Trophoblast cell (in vitro differentiated cells and primary cell): ENCODE measurements at regions not wholly inside any gene's neighbourhood (a gene's known extent, or its start where the extent isn't known, plus 50 kb on each side); places are given as distances from the start of the nearest gene placed in this dataset.

Experiments used
- DNase-seq, 2 donors: peaks; one replicate each; pipeline ENCODE4 v3.0.0-alpha.2; 2016
- H2AFZ ChIP-seq: 2 replicates; pipeline ENCODE4 v1.6.1; 2013; ENCODE audit warnings: low read length, moderate library complexity, mild to moderate bottlenecking; ENCODE audit not compliant: insufficient read depth, poor library complexity
- H2AK5ac ChIP-seq: 2 replicates; pipeline ENCODE4 v1.6.1; 2013; ENCODE audit warnings: mild to moderate bottlenecking, low read length
- H2BK120ac ChIP-seq: 2 replicates; pipeline ENCODE4 v1.6.1; 2013; ENCODE audit warnings: low read length, mild to moderate bottlenecking, moderate library complexity; ENCODE audit not compliant: insufficient read depth, poor library complexity
- H2BK12ac ChIP-seq: 2 replicates; pipeline ENCODE4 v1.6.1; 2013; ENCODE audit warnings: mild to moderate bottlenecking, low read length, moderate library complexity
- H2BK5ac ChIP-seq: 2 replicates; pipeline ENCODE4 v1.6.1; 2013; ENCODE audit warnings: low read length, low read depth, moderate library complexity, mild to moderate bottlenecking; ENCODE audit not compliant: poor library complexity
- H3K14ac ChIP-seq: 2 replicates; pipeline ENCODE4 v1.6.1; 2013; ENCODE audit warnings: mild to moderate bottlenecking, low read length
- H3K18ac ChIP-seq: 2 replicates; pipeline ENCODE4 v1.6.1; 2013; ENCODE audit warnings: mild to moderate bottlenecking, low read length
- H3K23ac ChIP-seq: 2 replicates; pipeline ENCODE4 v1.6.1; 2013; ENCODE audit warnings: low read length
- H3K27ac ChIP-seq: 2 replicates; pipeline ENCODE4 v1.5.1; 2013; ENCODE audit warnings: low read depth, mild to moderate bottlenecking, inconsistent platforms, low read length, moderate library complexity
- H3K27me3 ChIP-seq: 2 replicates; pipeline ENCODE4 v1.6.1; 2013; ENCODE audit warnings: inconsistent platforms, mild to moderate bottlenecking, low read length, moderate library complexity; ENCODE audit not compliant: insufficient read depth
- H3K36me3 ChIP-seq, 2 experiments: 1 replicate in 1 of 2; 2 replicates in 1 of 2; pipeline ENCODE4 v1.6.1; 2013; ENCODE audit warnings: low read length in 2 of 2, mild to moderate bottlenecking in 2 of 2, moderate library complexity in 1 of 2; ENCODE audit not compliant: insufficient read depth in 2 of 2, control insufficient read depth in 1 of 2
- H3K4ac ChIP-seq: 2 replicates; pipeline ENCODE4 v1.6.1; 2013; ENCODE audit warnings: low read depth, mild to moderate bottlenecking, low read length, moderate library complexity
- H3K4me1 ChIP-seq, 2 experiments: 1 replicate in 1 of 2; 2 replicates in 1 of 2; pipeline ENCODE4 v1.6.1; 2013; ENCODE audit warnings: low read length in 2 of 2, mild to moderate bottlenecking in 2 of 2, moderate library complexity in 1 of 2; ENCODE audit not compliant: insufficient read depth in 2 of 2, control insufficient read depth in 1 of 2
- H3K4me2 ChIP-seq: 2 replicates; pipeline ENCODE4 v1.6.1; 2013; ENCODE audit warnings: inconsistent platforms, mild to moderate bottlenecking, low read length, moderate library complexity
- H3K4me3 ChIP-seq: 2 replicates; pipeline ENCODE4 v1.5.1; 2013; ENCODE audit warnings: mild to moderate bottlenecking, low read depth, low read length, inconsistent platforms
- H3K79me1 ChIP-seq: one replicate; pipeline ENCODE4 v1.6.1; 2013; ENCODE audit warnings: low read length
- H3K79me2 ChIP-seq: 2 replicates; pipeline ENCODE4 v1.6.1; 2013; ENCODE audit warnings: low read length, mild to moderate bottlenecking; ENCODE audit not compliant: control insufficient read depth, insufficient read depth, poor library complexity
- H3K9ac ChIP-seq: 2 replicates; pipeline ENCODE4 v1.6.1; 2013; ENCODE audit warnings: mild to moderate bottlenecking, low read length
- H3K9me3 ChIP-seq: 2 replicates; pipeline ENCODE4 v1.6.1; 2013; ENCODE audit warnings: low read depth, mild to moderate bottlenecking, control low read depth, inconsistent platforms, low read length; ENCODE audit not compliant: insufficient read depth
- H4K12ac ChIP-seq: 2 replicates; pipeline ENCODE4 v1.6.1; 2013; ENCODE audit warnings: low read depth, mild to moderate bottlenecking, low read length, moderate library complexity
- H4K8ac ChIP-seq: 2 replicates; pipeline ENCODE4 v1.6.1; 2013; ENCODE audit warnings: low read depth, mild to moderate bottlenecking, low read length, moderate library complexity
- H4K91ac ChIP-seq: one replicate; pipeline ENCODE4 v1.6.1; 2013; ENCODE audit warnings: low read depth, mild to moderate bottlenecking, low read length, moderate library complexity
- WGBS: extraction: QIAGEN DNeasy Blood & Tissue Kit; methylation state at CpG from one replicate; pipeline ENCODE4 v1.1.7; 2013; ENCODE audit warnings: missing lambda C conversion rate; ENCODE audit not compliant: insufficient read length, insufficient coverage; ENCODE audit errors: extremely low coverage; 5-methylcytosine and 5-hydroxymethylcytosine counted together

GRCh38 chr11:103749158-103749557 lies 287.3 kb upstream of the DDI1 start:
- WGBS = no CpG with 5 or more reads among the region's 1 CpG
- no peak overlapping the region for H3K27ac ChIP-seq

GRCh38 chr11:103768816-103769215 lies 267.6 kb upstream of the DDI1 start:
- H4K91ac ChIP-seq = no peak overlapping the region
- H3K4me2 ChIP-seq = no peak overlapping the region
- no peak overlapping the region for H2BK5ac ChIP-seq
- no peak overlapping the region for H3K14ac ChIP-seq
- H3K4me3 ChIP-seq = no peak overlapping the region
- no peaks in the 10 kb centered on the region for H3K36me3 ChIP-seq
- H4K12ac ChIP-seq = no peak overlapping the region
- H4K8ac ChIP-seq = no peak overlapping the region
- no peak for DNase-seq
- no peak overlapping the region for H3K27ac ChIP-seq
- H3K79me1 ChIP-seq = no peaks in the 10 kb centered on the region
- H2AK5ac ChIP-seq = no peak overlapping the region
- H2BK12ac ChIP-seq = no peak overlapping the region
- no peaks in the 10 kb centered on the region for H3K4me1 ChIP-seq
- H3K9ac ChIP-seq = no peak overlapping the region
- no peak overlapping the region for H2AFZ ChIP-seq
- no peaks in the 10 kb centered on the region for H3K9me3 ChIP-seq
- H3K23ac ChIP-seq = no peak overlapping the region
- H3K79me2 ChIP-seq = no peaks in the 10 kb centered on the region
- no peak overlapping the region for H3K18ac ChIP-seq
- H3K4ac ChIP-seq = no peak overlapping the region
- no peaks in the 10 kb centered on the region for H3K27me3 ChIP-seq
- H2BK120ac ChIP-seq = no peak overlapping the region

More at GRCh38 chr11:103749158-103749557, 287.3 kb upstream of the DDI1 start:
- no peak for DNase-seq
- H3K79me2 ChIP-seq = no peaks in the 10 kb centered on the region
- no peaks in the 10 kb centered on the region for H3K27me3 ChIP-seq
- no peak overlapping the region for H4K12ac ChIP-seq
- H3K9me3 ChIP-seq = no peaks in the 10 kb centered on the region
- no peaks in the 10 kb centered on the region for H3K79me1 ChIP-seq
- H2AFZ ChIP-seq = no peak overlapping the region
- no peaks in the 10 kb centered on the region for H3K4me1 ChIP-seq
- H2AK5ac ChIP-seq = no peak overlapping the region
- no peak overlapping the region for H3K4me2 ChIP-seq
- no peak overlapping the region for H2BK12ac ChIP-seq
- no peak overlapping the region for H3K14ac ChIP-seq
- no peak overlapping the region for H2BK120ac ChIP-seq
- no peak overlapping the region for H3K9ac ChIP-seq
- H3K36me3 ChIP-seq = no peaks in the 10 kb centered on the region
- no peak overlapping the region for H4K8ac ChIP-seq
- no peak overlapping the region for H3K18ac ChIP-seq
- no peak overlapping the region for H3K23ac ChIP-seq
- no peak overlapping the region for H3K4ac ChIP-seq
- H2BK5ac ChIP-seq = no peak overlapping the region
- H3K4me3 ChIP-seq = no peak overlapping the region
- no peak overlapping the region for H4K91ac ChIP-seq

- Histone ChIP-seq H3K79me2 (no peaks in the 10 kb centered on the region), H3K23ac (no peak overlapping the region), H2BK12ac (no peak overlapping the region), H4K8ac (no peak overlapping the region), H2AFZ (no peak overlapping the region), H3K4me2 (no peak overlapping the region), H3K9ac (no peak overlapping the region), H3K14ac (no peak overlapping the region), H3K4me1 (no peaks in the 10 kb centered on the region), H2BK120ac (no peak overlapping the region), H3K27ac (no peak overlapping the region), H3K4ac (no peak overlapping the region), H3K18ac (no peak overlapping the region), H2AK5ac (no peak overlapping the region), H3K4me3 (no peak overlapping the region), H4K91ac (no peak overlapping the region), H4K12ac (no peak overlapping the region), H3K36me3 (no peaks in the 10 kb centered on the region), H3K9me3 (no peaks in the 10 kb centered on the region), H3K79me1 (no peaks in the 10 kb centered on the region), H3K27me3 (no peaks in the 10 kb centered on the region), H2BK5ac (no peak overlapping the region)
- DNase-seq = no peak
- no CpG with 5 or more reads among the region's 2 CpGs for WGBS
These were observed 263.4 kb upstream of the DDI1 start for GRCh38 chr11:103773059-103773458.

- no CpG with 5 or more reads among the region's 13 CpGs for WGBS
These were observed 262.9 kb upstream of the DDI1 start for GRCh38 chr11:103773537-103773936.

More at GRCh38 chr11:103773537-103773936, 262.9 kb upstream of the DDI1 start:
- H4K8ac ChIP-seq = no peak overlapping the region
- DNase-seq = no peak
- H2AK5ac ChIP-seq = no peak overlapping the region
- H3K14ac ChIP-seq = no peak overlapping the region
- H3K4me1 ChIP-seq = no peaks in the 10 kb centered on the region
- H3K9me3 ChIP-seq = no peaks in the 10 kb centered on the region
- no peak overlapping the region for H2BK12ac ChIP-seq
- no peaks in the 10 kb centered on the region for H3K79me2 ChIP-seq
- no peak overlapping the region for H3K9ac ChIP-seq
- H3K27ac ChIP-seq = no peak overlapping the region
- no peak overlapping the region for H3K23ac ChIP-seq
- no peak overlapping the region for H4K12ac ChIP-seq
- H2BK120ac ChIP-seq = no peak overlapping the region
- H3K79me1 ChIP-seq = no peaks in the 10 kb centered on the region
- H4K91ac ChIP-seq = no peak overlapping the region
- no peak overlapping the region for H3K4ac ChIP-seq
- no peaks in the 10 kb centered on the region for H3K27me3 ChIP-seq
- H2BK5ac ChIP-seq = no peak overlapping the region
- no peak overlapping the region for H2AFZ ChIP-seq
- no peak overlapping the region for H3K4me3 ChIP-seq
- no peak overlapping the region for H3K18ac ChIP-seq
- H3K4me2 ChIP-seq = no peak overlapping the region
- no peaks in the 10 kb centered on the region for H3K36me3 ChIP-seq
